ENCODE measurements at regions not wholly inside any gene's neighbourhood (a gene's known extent, or its start where the extent isn't known, plus 50 kb on each side); places are given as distances from the start of the nearest gene placed in this dataset.
"Not testable (repeated sequence)": the region's sequence is repeated elsewhere in the genome, so short reads cannot be mapped to it uniquely, and the experiment has no call there.

GRCh38 chr12:124705545-124706138 is 138.2 kb upstream of the NCOR2 start:
- no peak for FAIRE-seq

GRCh38 chr12:124704619-124705018 is 137.2 kb upstream of the NCOR2 start:
- FAIRE-seq, result no peak

DNA sequence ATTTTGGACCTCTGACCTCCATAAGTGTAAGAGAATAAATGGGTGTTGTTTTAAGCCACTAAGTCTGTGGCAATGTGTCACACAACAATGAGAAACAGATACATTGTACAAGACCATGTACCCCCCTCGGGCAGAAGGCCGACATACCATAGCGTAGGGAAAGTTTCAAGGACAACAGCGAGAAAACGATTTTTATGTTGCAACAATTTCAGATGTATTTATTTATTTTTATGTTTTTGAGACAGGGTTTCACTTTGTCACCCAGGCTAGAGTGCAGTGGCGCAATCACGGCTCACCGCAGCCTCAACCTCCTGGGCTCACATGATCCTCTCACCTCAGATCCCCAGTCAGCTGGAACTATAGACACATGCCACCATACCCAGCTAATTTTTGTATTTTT is 136.4 kb upstream of the NCOR2 start:
- no peak for FAIRE-seq

DNA sequence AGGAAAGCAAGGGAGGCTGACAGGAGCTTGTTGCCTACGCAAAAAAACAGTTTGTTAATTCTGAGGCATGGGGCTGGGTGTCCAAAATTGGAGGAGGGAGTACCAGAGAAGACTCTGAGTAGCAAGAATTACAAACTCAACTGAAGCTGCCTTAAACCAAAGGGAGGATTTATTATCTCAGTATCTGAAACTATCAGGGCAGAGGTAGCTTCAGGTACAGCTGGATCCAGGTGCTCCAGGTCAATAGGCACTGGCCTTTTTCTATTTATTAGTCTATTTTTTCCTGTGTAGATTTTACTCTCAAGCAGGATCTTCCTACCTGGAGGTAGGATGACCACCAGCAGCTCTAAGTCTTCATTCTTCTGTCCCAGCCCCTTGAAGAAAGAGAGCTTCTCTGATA is 135.3 kb upstream of the NCOR2 start:
- FAIRE-seq, result no peak

- no peak for FAIRE-seq
These were observed 133.6 kb upstream of the NCOR2 start for GRCh38 chr12:124700810-124701592.

DNA sequence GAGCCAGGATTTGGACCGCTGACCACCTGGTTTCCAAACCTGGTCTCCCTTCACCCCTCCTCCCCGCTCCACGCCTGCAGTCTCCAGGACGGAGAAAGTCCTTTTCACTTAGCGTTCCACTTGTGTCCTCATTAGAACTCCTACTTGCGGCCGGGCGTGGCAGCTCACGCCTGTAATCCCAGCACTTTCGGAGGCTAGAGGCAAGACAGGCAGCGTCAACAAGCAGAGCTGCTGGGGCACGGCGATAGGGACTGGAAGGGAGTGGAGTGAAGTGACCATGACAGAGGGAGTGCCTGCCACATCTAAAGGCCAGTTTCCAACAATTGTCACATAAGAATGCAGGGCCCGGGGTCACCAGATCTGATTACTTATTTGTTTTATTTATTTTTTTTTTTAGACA is 132.5 kb upstream of the NCOR2 start:
- no peak for FAIRE-seq

DNA sequence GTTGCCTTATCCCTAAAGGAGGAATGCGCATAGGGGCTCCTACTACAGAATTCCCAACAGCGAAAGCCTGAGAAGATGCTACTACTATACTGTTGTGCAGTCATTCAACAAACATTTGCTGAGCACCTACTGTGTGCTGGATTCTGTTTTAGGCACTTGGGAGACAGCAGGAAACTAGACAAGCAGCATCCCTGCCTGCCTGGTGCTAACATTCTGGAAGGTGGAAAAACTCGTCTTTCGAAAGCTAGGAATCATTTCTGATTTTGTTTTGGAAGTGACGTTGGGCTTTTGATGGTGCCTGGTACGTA is 131.5 kb upstream of the NCOR2 start:
- FAIRE-seq, result no peak

- FAIRE-seq, result no peak
These were observed 131.0 kb upstream of the NCOR2 start for GRCh38 chr12:124698211-124698997.

DNA sequence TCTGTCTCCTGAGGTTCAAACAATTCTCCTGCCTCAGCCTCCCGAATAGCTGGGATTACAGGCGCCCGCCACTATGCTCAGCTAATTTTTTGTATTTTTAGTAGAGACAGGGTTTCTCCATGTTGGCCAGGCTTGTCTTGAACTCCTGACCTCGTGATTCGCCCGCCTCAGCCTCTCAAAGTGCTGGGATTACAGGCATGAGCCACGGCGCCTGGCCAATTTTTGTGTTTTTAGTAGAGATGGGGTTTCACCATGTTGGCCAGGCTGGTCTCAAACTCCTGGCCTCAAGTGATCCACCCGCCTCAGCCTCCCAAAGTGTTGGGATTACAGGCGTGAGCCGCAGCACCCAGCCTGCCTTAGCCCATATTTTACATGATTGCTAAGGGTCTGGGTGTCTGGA is 130.3 kb upstream of the NCOR2 start:
- FAIRE-seq, result not testable (repeated sequence)

DNA sequence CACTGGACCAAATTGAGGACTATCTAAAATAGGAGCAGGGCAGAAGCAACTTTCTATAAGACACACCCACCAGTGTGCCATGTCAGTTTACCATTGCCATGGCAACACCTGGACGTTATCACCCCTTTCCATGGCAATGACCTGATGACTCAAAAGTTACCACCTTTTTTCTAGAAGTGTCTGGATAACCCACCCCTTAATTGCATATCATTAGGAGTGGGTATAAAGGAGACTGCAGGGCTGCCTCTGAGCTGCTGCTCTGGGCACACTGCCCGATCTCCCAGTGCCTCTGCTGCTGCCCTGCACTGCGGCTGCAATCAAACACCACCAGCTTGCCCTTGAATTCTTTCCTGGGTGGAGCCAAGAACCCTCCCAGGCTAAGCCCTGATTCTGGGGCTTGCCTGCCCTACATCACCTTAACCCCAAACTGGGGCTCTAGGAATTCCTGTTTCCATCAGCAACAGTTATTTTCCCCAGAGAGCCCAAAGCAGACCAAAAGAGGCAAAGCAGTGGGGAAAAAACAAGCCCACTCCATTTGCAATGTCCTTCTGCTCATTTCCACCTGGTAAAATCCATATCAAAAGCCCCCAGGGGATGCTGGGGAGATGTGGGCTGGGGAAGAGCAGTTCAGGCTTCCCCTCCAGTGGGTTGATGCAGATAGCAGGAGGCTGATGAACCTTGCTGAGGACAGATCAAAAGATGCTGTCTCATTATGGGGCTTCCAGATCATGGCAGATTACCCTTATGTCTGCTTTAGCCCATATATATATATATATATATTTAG is 129.5 kb upstream of the NCOR2 start:
- FAIRE-seq, result no peak

DNA sequence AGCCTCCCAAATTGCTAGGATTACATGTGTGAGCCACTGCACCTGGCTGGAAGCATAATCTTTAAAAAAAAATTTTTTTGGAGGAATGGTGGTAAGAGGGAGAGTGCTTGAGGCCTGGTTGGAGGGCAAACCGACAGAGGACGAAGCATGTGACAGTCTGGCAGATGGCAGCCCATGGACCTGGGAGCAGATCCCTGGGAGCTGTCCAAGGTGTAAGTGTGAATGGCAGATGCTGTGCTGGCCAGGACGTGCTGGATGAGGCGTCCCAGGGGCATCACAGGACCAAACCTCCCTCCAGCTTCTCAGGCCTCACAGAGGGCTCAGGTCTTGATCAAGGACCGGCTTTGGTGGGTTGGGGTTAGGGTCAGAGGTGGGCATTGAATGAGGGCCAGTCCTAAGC is 128.4 kb upstream of the NCOR2 start:
- no peak for FAIRE-seq

DNA sequence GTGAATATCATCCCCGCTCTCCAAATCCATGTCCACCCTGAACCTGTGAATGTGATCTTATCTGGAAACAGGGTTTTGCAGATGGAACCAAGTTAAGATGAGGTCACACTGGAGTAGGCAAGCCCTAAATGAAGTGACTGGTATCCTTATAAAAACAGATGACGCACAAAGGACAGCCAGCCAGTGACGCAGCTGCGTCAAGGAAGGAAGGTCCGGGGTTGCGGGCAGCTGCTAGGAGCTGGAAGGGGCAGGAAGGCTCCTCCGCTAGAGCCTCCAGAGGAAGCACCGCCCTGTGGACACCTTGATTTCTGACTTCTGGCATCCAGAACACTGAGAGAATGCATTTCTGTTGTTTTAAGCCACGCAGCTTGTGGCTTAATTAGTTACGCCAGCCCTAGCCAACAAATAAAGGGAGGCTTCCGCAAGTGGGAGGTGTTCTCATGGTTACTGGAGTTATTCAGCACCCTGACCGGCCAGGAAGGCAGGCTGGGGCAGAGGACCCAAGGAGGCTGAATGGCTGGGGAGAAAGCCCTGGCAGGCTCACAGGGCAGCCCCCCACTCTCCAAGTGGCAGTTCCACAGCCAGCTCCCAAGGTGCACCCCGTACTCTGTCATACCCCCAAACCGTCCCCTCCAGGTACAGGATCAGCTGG is 127.6 kb upstream of the NCOR2 start:
- FAIRE-seq, result no peak

DNA sequence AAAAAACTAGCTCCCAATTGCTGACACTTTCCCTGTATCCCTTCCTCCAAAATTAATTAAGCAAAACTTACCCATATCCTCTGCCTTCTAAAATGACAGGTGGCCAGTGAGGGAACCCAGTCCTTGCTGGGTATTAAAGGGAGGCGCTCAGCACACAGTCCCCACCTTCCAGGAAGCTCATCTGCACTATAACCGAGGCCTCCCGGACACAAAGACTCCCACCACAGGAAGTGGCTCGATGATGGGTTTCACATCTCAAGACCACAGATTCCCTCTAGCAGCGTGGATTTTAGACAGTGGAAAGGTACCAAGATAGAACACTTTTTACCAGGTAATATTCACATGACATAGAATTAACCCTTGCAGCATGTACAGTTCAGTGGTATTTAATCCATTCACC is 126.8 kb upstream of the NCOR2 start:
- FAIRE-seq, result no peak

DNA sequence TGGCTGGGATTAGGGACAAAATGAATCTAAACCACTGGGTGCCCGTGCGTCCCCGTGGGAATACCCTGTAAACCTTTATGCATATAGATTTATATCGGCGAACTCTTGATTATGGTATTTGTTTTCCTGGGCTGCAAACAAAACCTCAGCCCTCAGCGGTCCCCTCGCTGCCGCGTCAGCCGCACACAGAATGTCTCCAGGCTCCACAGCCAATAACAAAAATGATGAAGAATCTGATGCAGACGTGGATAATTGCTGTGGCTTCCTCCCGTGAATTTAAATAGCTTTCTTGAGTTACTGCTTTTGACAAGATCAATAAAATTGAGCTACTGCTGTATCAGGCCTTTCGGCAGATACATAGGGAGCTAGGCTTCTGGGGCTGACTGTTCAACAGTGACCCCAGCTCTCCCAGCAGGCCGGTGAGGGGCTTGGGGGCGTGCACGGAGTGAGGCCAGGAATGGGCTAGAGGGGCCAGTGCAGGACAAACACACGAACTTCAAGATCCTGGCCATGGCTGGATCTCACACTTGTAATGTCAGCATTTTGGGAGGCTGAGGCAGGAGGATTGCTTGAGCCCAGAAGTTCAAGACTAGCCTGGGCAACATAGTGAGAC is 125.8 kb upstream of the NCOR2 start:
- FAIRE-seq, result no peak

GRCh38 chr12:124692443-124692842 is 125.0 kb upstream of the NCOR2 start:
- no peak for FAIRE-seq

GRCh38 chr12:124691429-124691828 is 124.0 kb upstream of the NCOR2 start:
- no peak for FAIRE-seq

- FAIRE-seq, result no peak
These were observed 122.2 kb upstream of the NCOR2 start for GRCh38 chr12:124689631-124690030.

DNA sequence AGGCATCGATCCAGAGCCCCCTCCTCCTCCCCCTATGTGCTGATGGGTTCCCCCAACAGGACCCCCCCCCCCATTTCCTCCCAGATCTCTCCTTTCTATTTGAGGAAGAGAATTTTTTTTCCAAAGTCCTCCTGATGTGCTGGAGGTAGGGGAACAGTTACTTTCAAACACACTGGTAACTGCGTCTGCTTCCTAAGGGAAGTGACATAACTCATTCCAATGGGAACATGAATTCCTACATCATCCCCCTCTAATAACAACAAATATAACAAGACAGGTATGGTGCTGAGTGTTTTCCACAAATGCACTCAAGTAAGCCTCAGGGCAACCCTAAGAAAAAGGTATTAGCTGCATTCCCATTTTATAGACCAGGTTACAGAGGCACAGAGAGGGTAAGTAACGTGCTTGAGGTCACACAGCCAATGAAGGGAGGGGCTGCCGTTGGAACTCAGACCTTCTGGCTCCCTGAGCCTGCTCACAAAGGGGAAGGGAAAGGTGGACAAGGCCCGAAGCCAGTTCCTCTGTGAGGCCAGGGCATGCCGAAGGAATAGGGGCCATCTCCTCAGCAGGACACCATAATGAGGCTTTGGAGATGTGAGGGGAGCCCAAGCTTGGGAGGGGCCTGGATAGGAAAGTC is 121.1 kb upstream of the NCOR2 start:
- FAIRE-seq, result no peak

DNA sequence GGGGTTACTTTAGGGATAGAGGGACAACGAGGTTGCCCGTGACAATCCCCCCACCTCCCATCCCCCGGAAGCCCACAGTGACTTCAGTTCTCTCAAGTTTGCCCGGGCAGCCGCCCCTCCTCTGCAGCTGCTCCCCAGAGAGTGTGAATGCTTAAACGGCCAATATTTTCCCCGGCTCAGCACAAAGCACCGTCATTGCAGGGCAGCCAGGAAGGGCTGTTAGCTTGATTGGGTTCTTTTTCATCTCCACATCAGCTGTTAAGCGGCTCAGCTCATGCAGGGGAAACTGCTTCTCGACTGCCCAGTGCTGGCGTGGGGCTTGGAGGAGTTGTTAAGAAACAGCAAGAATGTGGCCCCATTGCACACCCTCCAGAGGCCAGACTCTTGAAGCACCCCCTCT is 120.5 kb upstream of the NCOR2 start:
- FAIRE-seq, result no peak

- no peak for FAIRE-seq
These were observed 119.9 kb upstream of the NCOR2 start for GRCh38 chr12:124687174-124687902.
